Endodermal cell (in vitro differentiated cells): ENCODE measurements at regions not wholly inside any gene's neighbourhood (a gene's known extent, or its start where the extent isn't known, plus 50 kb on each side); places are given as distances from the start of the nearest gene placed in this dataset.

Experiments
- DNase-seq: peaks from one replicate; pipeline ENCODE4 v3.0.0-alpha.2; 2017
- H3K27ac ChIP-seq: 2 replicates; pipeline ENCODE4 v1.5.1; 2013; ENCODE audit warnings: mild to moderate bottlenecking, low read depth, low read length, moderate library complexity
- H3K27me3 ChIP-seq: 2 replicates; pipeline ENCODE4 v1.6.1; 2013; ENCODE audit warnings: mild to moderate bottlenecking, low read length, moderate library complexity; ENCODE audit not compliant: insufficient read depth, control insufficient read depth, poor library complexity, severe bottlenecking
- H3K36me3 ChIP-seq: 2 replicates; pipeline ENCODE4 v1.7.0; 2013; ENCODE audit warnings: mild to moderate bottlenecking, low read length, moderate library complexity; ENCODE audit not compliant: control insufficient read depth, insufficient read depth
- H3K4me1 ChIP-seq: one replicate; pipeline ENCODE4 v1.7.0; 2013; ENCODE audit warnings: low read length; ENCODE audit not compliant: control insufficient read depth, insufficient read depth
- H3K4me3 ChIP-seq: 2 replicates; pipeline ENCODE4 v1.5.1; 2013; ENCODE audit warnings: mild to moderate bottlenecking, low read length, moderate library complexity
- H3K9ac ChIP-seq: 2 replicates; pipeline ENCODE4 v1.6.1; 2013; ENCODE audit warnings: mild to moderate bottlenecking, low read length, moderate library complexity; ENCODE audit not compliant: poor library complexity, severe bottlenecking; ENCODE audit errors: extremely low read depth
- H3K9me3 ChIP-seq: 2 replicates; pipeline ENCODE4 v1.6.1; 2013; ENCODE audit warnings: mild to moderate bottlenecking, low read length, moderate library complexity; ENCODE audit not compliant: control insufficient read depth
- H3K27ac Mint-ChIP-seq: 2 replicates; pipeline ENCODE4 v1.8.0; 2020; ENCODE audit warnings: mixed read lengths
- H3K27me3 Mint-ChIP-seq: 2 replicates; pipeline ENCODE4 v1.8.0; 2021; ENCODE audit warnings: mild to moderate bottlenecking, mixed read lengths; ENCODE audit not compliant: insufficient read depth
- H3K36me3 Mint-ChIP-seq: 2 replicates; pipeline ENCODE4 v1.8.0; 2020; ENCODE audit warnings: low read depth, mixed read lengths
- H3K4me1 Mint-ChIP-seq: 2 replicates; pipeline ENCODE4 v1.8.0; 2020; ENCODE audit warnings: mixed read lengths
- H3K4me3 Mint-ChIP-seq: 2 replicates; pipeline ENCODE4 v1.8.0; 2020; ENCODE audit warnings: mild to moderate bottlenecking, moderate library complexity, mixed read lengths
- H3K9me3 Mint-ChIP-seq: 2 replicates; pipeline ENCODE4 v1.8.0; 2020; ENCODE audit warnings: mild to moderate bottlenecking, mixed read lengths
- CTCF ChIP-seq: fragments of 200-600 bp; sonication (generic); conservative IDR thresholded peaks from 2 replicates; pipeline ENCODE4 v1.5.0; 2021; ENCODE audit warnings: antibody characterized with exemption, mild to moderate bottlenecking
- WGBS, 2 experiments: methylation state at CpG; one replicate each; pipeline versions ENCODE4 v1.1.5 to v1.1.7; 2013; ENCODE audit warnings: missing lambda C conversion rate in 2 of 2, mixed read lengths in 1 of 2; ENCODE audit not compliant: insufficient coverage in 1 of 2, insufficient read length in 1 of 2; 5-methylcytosine and 5-hydroxymethylcytosine counted together

DNA sequence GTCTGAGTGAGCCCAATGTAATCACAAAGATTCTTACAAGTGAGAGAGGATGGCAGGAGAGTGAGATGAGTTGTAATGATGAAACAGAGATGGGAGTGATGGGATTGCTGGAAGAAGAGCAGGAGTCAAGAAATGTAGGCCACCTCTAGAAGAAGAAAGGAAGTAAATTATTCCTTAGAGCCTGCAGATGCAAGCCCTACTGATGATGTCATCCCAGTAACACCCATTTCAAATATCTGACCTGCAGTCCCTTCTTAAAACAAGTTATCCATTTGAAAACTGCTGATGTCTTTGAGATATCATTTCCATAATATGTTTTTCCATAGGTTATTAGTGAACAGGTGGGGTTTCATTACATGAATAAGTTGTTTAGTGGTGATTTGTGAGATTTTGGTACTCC is 888.0 kb upstream of the SLC39A10 start:
- Mint-ChIP-seq H3K27ac (no peak overlapping the region), H3K27me3 (peaks cover 24% of the 10 kb centered on the region), H3K9me3 (peaks cover 22% of the 10 kb centered on the region), H3K4me3 (no peak overlapping the region), H3K4me1 (peaks cover 3% of the 10 kb centered on the region), H3K36me3 (peaks cover 2% of the 10 kb centered on the region)
- peaks cover 8% of the 10 kb centered on the region for H3K27me3 ChIP-seq
- H3K4me1 ChIP-seq = no peaks in the 10 kb centered on the region
- no peak for DNase-seq
- H3K36me3 ChIP-seq = no peaks in the 10 kb centered on the region
- H3K9me3 ChIP-seq = peaks cover 16% of the 10 kb centered on the region
- no peak overlapping the region for H3K9ac ChIP-seq
- no peak for TF ChIP-seq CTCF
- H3K27ac ChIP-seq = no peak overlapping the region
- no peak overlapping the region for H3K4me3 ChIP-seq

- no peak overlapping the region for H3K4me3 ChIP-seq
- H3K27me3 Mint-ChIP-seq = peaks cover 22% of the 10 kb centered on the region
- no peak overlapping the region for H3K9ac ChIP-seq
- no peak overlapping the region for H3K4me3 Mint-ChIP-seq
- DNase-seq = no peak
- H3K9me3 ChIP-seq = peaks cover 7% of the 10 kb centered on the region
- H3K36me3 Mint-ChIP-seq = no peaks in the 10 kb centered on the region
- peaks cover 12% of the 10 kb centered on the region for H3K9me3 Mint-ChIP-seq
- 85 to 95% methylated on average over 3 of the region's 3 CpGs for WGBS, 2 experiments
- H3K4me1 Mint-ChIP-seq = peaks cover 3% of the 10 kb centered on the region
- H3K27me3 ChIP-seq = peaks cover 8% of the 10 kb centered on the region
- no peaks in the 10 kb centered on the region for H3K36me3 ChIP-seq
- H3K27ac ChIP-seq = no peak overlapping the region
- no peak for TF ChIP-seq CTCF
- no peak overlapping the region for H3K27ac Mint-ChIP-seq
- no peaks in the 10 kb centered on the region for H3K4me1 ChIP-seq
Measured at GRCh38 chr2:194765723-194766122, 891.3 kb upstream of the SLC39A10 start.

DNA sequence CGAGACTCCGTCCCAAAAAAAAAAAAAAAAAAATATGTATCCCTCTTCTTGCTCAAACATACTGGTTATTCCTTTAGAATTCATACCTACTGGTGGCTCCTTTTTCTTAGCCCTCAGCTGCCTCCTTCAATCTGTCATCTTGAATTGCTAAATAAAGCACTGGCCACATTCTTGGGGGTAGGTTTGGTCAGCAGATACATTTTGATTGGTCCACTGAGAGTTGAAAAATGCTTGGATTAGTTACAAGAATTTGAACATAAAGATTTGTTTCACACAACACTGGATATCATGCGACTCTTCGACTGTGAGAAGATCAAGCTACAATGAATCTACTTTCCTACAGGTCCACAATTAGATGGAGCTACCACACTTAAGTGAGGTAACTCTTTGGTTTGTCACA is 906.1 kb upstream of the SLC39A10 start:
- Mint-ChIP-seq H3K27me3 (peaks cover 17% of the 10 kb centered on the region), H3K9me3 (no peaks in the 10 kb centered on the region), H3K4me1 (no peaks in the 10 kb centered on the region), H3K27ac (no peak overlapping the region), H3K4me3 (no peak overlapping the region), H3K36me3 (no peaks in the 10 kb centered on the region)
- no peaks in the 10 kb centered on the region for H3K4me1 ChIP-seq
- H3K9me3 ChIP-seq = no peaks in the 10 kb centered on the region
- no peak for TF ChIP-seq CTCF
- WGBS, 2 experiments = 86 to 99% methylated on average over 2 to 4 of the region's 4 CpGs
- no peak for DNase-seq
- no peak overlapping the region for H3K27ac ChIP-seq
- peaks cover 8% of the 10 kb centered on the region for H3K27me3 ChIP-seq
- H3K36me3 ChIP-seq = no peaks in the 10 kb centered on the region
- no peak overlapping the region for H3K9ac ChIP-seq
- no peak overlapping the region for H3K4me3 ChIP-seq
